Activated CD4-positive, alpha-beta T cell treated with anti-CD3 and anti-CD28 coated beads for 36 hours (primary cell): ENCODE measurements at regions not wholly inside any gene's neighbourhood (a gene's known extent, or its start where the extent isn't known, plus 50 kb on each side); places are given as distances from the start of the nearest gene placed in this dataset.

Source experiments
- ATAC-seq: fragments of 200-7000 bp; cut with Tn5 transposase; one replicate; pipeline ENCODE4 v1.10.0; 2021; ENCODE audit warnings: mild to moderate bottlenecking, moderate library complexity
- CTCF ChIA-PET: fragments of 350-600 bp; sonication (Branson Sonifier 250); formaldehyde crosslinking; loops from one replicate; lab custom pipeline; 2021; ENCODE audit warnings: antibody characterized with exemption; lab: Charles Lee
- POLR2A ChIA-PET: fragments of 350-600 bp; sonication (Branson Sonifier 250); formaldehyde crosslinking; loops from one replicate; lab custom pipeline; 2021; ENCODE audit warnings: antibody characterized with exemption, inconsistent platforms; lab: Charles Lee
- DNase-seq: peaks from one replicate; pipeline ENCODE4 v3.0.0-alpha.2; 2020
- H3K27ac Mint-ChIP-seq: one replicate; pipeline ENCODE4 v1.8.0; 2021; ENCODE audit warnings: mixed read lengths
- H3K27me3 Mint-ChIP-seq: one replicate; pipeline ENCODE4 v1.8.0; 2021; ENCODE audit warnings: mixed read lengths
- H3K36me3 Mint-ChIP-seq: one replicate; pipeline ENCODE4 v1.8.0; 2021; ENCODE audit warnings: low read depth, mixed read lengths
- H3K4me1 Mint-ChIP-seq: one replicate; pipeline ENCODE4 v1.8.0; 2021; ENCODE audit warnings: mixed read lengths
- H3K4me3 Mint-ChIP-seq: one replicate; pipeline ENCODE4 v1.8.0; 2021; ENCODE audit warnings: mild to moderate bottlenecking, moderate library complexity, mixed read lengths
- H3K9me3 Mint-ChIP-seq: one replicate; pipeline ENCODE4 v1.8.0; 2021; ENCODE audit warnings: low read depth, mixed read lengths
- intact Hi-C, 2 experiments: fragments of 100-400 bp; cut with DNase I in 1 of 2; cut with micrococcal nuclease in 1 of 2; formaldehyde crosslinking; loops; one replicate each; pipeline versions ENCODE4 v1.14.2 to v1.15.1; 2022 to 2024; cut with DNase I, micrococcal nuclease

DNA sequence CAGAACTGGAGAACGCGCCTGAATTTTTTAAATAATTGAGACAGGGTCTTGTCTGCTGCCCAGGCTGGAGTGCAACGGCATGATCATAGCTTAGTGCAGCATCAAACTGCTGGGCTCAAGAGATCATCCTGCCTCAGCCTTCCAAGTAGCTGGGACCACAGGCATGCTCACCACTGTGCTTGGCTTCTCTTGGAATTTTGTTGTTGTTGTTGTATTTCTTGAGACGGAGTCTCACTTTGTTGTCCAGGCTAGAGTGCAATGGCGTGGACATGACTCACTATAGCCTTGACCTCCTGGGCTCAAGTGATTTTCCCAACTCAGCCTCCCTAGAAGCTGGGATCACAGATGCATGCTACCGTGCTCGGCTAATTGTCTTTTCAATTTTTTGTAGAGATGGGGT lies 58.4 kb upstream of the DAB2IP start:
- Mint-ChIP-seq H3K27me3 (peaks cover 42% of the 10 kb centered on the region), H3K4me3 (no peak overlapping the region), H3K4me1 (no peaks in the 10 kb centered on the region), H3K27ac (no peak overlapping the region), H3K9me3 (peaks cover 3% of the 10 kb centered on the region), H3K36me3 (no peaks in the 10 kb centered on the region)
- DNase-seq = no peak
- ChIA-PET POLR2A (no interaction called here), CTCF (no interaction called here)
- no peak for ATAC-seq
- intact Hi-C loops = no loop called here

DNA sequence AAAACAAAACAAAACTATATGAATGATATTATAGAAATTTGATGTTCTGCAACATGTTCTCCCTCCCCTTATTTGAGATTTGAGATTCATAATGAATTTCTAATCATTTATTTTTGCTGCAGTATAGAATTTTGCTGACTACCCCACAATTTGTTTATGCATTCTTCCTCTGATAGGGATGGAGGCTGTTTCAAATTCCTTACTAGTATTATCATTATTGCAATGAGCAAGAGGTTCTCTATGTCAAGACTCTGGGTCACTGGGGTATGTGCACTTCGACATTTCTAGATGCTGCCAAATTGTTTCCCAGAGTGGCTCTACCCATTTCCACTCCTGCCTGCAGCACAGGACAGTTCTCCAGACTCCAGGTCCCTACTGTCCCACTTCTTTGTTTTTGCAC lies 54.9 kb upstream of the DAB2IP start:
- DNase-seq = no peak
- intact Hi-C loops = no loop called here
- Mint-ChIP-seq H3K27me3 (peaks cover 42% of the 10 kb centered on the region), H3K27ac (no peak overlapping the region), H3K36me3 (no peaks in the 10 kb centered on the region), H3K4me1 (peaks cover 4% of the 10 kb centered on the region), H3K4me3 (no peak overlapping the region), H3K9me3 (peaks cover 3% of the 10 kb centered on the region)
- no peak for ATAC-seq
- ChIA-PET CTCF (no interaction called here), POLR2A (no interaction called here)

GRCh38 chr9:121597698-121598166 lies 53.7 kb upstream of the DAB2IP start:
- ATAC-seq = no peak
- intact Hi-C loops = no loop called here
- CTCF ChIA-PET = interaction anchor here (0.7 kb wide), 1 partner anchor 285 kb away, joined by 3 read pairs; no protein-coding TSS in a partner anchor
- no peak for DNase-seq
- peaks cover 3% of the 10 kb centered on the region for H3K9me3 Mint-ChIP-seq
- peaks cover 45% of the 10 kb centered on the region for H3K27me3 Mint-ChIP-seq
- no peak overlapping the region for H3K27ac Mint-ChIP-seq
- no peak overlapping the region for H3K4me3 Mint-ChIP-seq
- peaks cover 4% of the 10 kb centered on the region for H3K4me1 Mint-ChIP-seq
- POLR2A ChIA-PET = no interaction called here
- H3K36me3 Mint-ChIP-seq = no peaks in the 10 kb centered on the region

DNA sequence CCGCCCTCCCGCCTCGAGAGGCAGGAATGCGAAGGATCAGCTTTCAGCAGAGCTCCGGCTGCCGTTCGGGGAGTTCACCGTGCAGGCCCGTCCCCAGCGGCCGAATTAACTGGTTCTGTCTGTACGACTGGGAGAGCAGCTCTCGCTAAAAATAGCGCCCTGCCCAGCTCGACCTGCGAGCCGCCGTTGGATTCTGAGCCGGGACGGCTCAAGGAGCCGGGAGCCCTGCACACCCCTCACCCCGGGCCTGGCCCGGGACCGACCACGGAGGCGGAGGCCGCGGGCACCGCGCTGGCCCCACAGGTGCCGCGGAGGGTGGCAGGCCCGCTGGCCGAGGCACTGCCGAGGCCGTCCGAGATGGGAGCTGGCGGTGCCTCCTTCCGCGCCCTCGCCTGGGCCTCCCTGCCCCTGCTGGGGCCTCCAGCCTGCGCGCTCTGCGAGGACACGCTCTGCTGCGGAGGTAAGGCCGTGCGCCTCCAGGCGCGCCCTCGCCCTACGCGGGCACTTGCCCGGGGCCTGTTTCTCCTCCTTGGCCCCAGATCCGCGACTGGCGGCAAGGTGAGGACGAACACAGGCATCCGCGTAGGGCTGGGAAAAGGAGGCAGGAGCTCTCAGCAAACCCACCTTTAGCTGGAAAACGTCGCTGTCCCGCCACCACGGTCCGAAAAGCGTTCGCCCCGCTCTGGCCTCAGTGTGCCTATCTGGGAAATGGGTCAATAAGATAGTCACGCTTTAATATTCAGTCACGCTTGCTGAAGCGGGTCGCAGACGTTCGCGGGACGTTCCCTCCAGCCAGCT lies 53.1 kb upstream of the DAB2IP start:
- ATAC-seq = no peak
- H3K27me3 Mint-ChIP-seq = peaks cover 48% of the 10 kb centered on the region
- peaks cover 3% of the 10 kb centered on the region for H3K9me3 Mint-ChIP-seq
- DNase-seq = no peak
- intact Hi-C loops = no loop called here
- H3K36me3 Mint-ChIP-seq = no peaks in the 10 kb centered on the region
- peaks cover 4% of the 10 kb centered on the region for H3K4me1 Mint-ChIP-seq
- no peak overlapping the region for H3K4me3 Mint-ChIP-seq
- ChIA-PET CTCF (no interaction called here), POLR2A (no interaction called here)
- no peak overlapping the region for H3K27ac Mint-ChIP-seq

GRCh38 chr9:121598965-121599871 lies 52.2 kb upstream of the DAB2IP start:
- Mint-ChIP-seq H3K4me3 (no peak overlapping the region), H3K9me3 (peaks cover 3% of the 10 kb centered on the region), H3K27me3 (peaks cover 49% of the 10 kb centered on the region), H3K36me3 (no peaks in the 10 kb centered on the region), H3K27ac (no peak overlapping the region), H3K4me1 (peaks cover 4% of the 10 kb centered on the region)
- ChIA-PET POLR2A (no interaction called here), CTCF (no interaction called here)
- intact Hi-C loops = no loop called here
- DNase-seq (peak; percentile 11), ATAC-seq (no peak)

- intact Hi-C loops = no loop called here
- Mint-ChIP-seq H3K4me3 (no peak overlapping the region), H3K27me3 (peaks cover 47% of the 10 kb centered on the region), H3K27ac (no peak overlapping the region), H3K9me3 (peaks cover 3% of the 10 kb centered on the region), H3K4me1 (peaks cover 4% of the 10 kb centered on the region), H3K36me3 (no peaks in the 10 kb centered on the region)
- ATAC-seq = no peak
- CTCF ChIA-PET = interaction anchor here (0.7 kb wide), 1 partner anchor 287 kb away, joined by 3 read pairs; no protein-coding TSS in a partner anchor
- no peak for DNase-seq
- POLR2A ChIA-PET = no interaction called here
These were observed 51.4 kb upstream of the DAB2IP start for GRCh38 chr9:121599872-121600585.

- Mint-ChIP-seq H3K4me1 (peaks cover 4% of the 10 kb centered on the region), H3K27ac (no peak overlapping the region), H3K27me3 (peaks cover 47% of the 10 kb centered on the region), H3K36me3 (no peaks in the 10 kb centered on the region), H3K9me3 (peaks cover 3% of the 10 kb centered on the region), H3K4me3 (no peak overlapping the region)
- DNase-seq (no peak), ATAC-seq (no peak)
- intact Hi-C loops = no loop called here
- POLR2A ChIA-PET = no interaction called here
- CTCF ChIA-PET = no interaction called here
These were observed 50.2 kb upstream of the DAB2IP start for GRCh38 chr9:121601194-121601593.
